ENCODE measurements at regions not wholly inside any gene's neighbourhood (a gene's known extent, or its start where the extent isn't known, plus 50 kb on each side); places are given as distances from the start of the nearest gene placed in this dataset.

DNA sequence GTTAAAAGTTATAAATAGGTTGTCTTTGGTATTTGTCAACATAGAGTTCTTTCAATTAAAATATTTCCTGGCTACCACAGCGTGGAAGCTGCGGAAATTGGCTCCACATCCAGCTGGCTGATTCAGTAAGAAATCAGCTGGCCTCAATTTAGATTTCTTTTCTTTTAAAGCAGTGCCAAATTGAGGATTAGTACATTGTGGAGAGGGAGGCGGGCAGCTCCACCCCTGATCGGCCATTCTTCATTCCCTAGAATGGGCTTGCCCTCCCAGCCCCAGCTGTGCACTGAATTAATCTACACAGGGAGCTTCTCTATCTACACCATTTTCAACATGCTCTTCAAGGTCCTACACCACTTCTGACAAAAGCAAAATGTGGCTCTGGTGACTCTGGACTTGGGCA is 624.8 kb downstream of the DACH1 start:
- TF ChIP-seq, protein P1, sequence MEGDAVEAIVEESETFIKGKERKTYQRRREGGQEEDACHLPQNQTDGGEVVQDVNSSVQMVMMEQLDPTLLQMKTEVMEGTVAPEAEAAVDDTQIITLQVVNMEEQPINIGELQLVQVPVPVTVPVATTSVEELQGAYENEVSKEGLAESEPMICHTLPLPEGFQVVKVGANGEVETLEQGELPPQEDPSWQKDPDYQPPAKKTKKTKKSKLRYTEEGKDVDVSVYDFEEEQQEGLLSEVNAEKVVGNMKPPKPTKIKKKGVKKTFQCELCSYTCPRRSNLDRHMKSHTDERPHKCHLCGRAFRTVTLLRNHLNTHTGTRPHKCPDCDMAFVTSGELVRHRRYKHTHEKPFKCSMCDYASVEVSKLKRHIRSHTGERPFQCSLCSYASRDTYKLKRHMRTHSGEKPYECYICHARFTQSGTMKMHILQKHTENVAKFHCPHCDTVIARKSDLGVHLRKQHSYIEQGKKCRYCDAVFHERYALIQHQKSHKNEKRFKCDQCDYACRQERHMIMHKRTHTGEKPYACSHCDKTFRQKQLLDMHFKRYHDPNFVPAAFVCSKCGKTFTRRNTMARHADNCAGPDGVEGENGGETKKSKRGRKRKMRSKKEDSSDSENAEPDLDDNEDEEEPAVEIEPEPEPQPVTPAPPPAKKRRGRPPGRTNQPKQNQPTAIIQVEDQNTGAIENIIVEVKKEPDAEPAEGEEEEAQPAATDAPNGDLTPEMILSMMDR (conservative IDR thresholded peaks at IDR 0.05) = no peak
- TF ChIP-seq EZH2 (IDR thresholded peaks at IDR 0.05; ENCODE audit: low read depth) = no peak

All from PC-9 (cell line).